K562 (cell line): ENCODE measurements at regions not wholly inside any gene's neighbourhood (a gene's known extent, or its start where the extent isn't known, plus 50 kb on each side); places are given as distances from the start of the nearest gene placed in this dataset.

ENCODE experiments used
- C11orf30 ChIP-seq: fragments of 450-650 bp; IDR thresholded peaks from 2 replicates; pipeline ENCODE4 v1.6.1; 2016; ENCODE audit warnings: low read depth, mild to moderate bottlenecking
- MGA ChIP-seq: fragments of 450-650 bp; IDR thresholded peaks from 2 replicates; pipeline ENCODE4 v1.6.1; 2016; ENCODE audit warnings: mild to moderate bottlenecking, moderate library complexity
- NUFIP1 ChIP-seq: fragments of 450-650 bp; IDR thresholded peaks from 2 replicates; pipeline ENCODE4 v1.6.1; 2018; ENCODE audit not compliant: partially characterized antibody
- ZBTB11 ChIP-seq, 3 experiments: fragments of 200-800 bp in 1 of 3; fragments of 250-450 bp in 1 of 3; fragments of 450-650 bp in 1 of 3; sonication (Bioruptor Pico) in 1 of 3; sonication (Bioruptor generic) in 1 of 3; formaldehyde crosslinking in 1 of 3; IDR thresholded peaks; 2 replicates each; pipeline versions ENCODE4 v1.6.1 to v1.8.0; 2016 to 2022; ENCODE audit warnings: mild to moderate bottlenecking in 2 of 3, missing genetic modification characterization in 2 of 3, missing compliant biosample characterization in 1 of 3, moderate library complexity in 1 of 3
- ZNF165 ChIP-seq: fragments of 250-450 bp; sonication (Bioruptor Pico); IDR thresholded peaks from 2 replicates; pipeline ENCODE4 v1.4.0; 2020; ENCODE audit warnings: borderline replicate concordance

- no peak for TF ChIP-seq MGA
- no peak for TF ChIP-seq C11orf30
- TF ChIP-seq ZBTB11 (CRISPR knock-in tag; IDR thresholded peaks at IDR 0.05), result no peak
- no peak for TF ChIP-seq NUFIP1
- TF ChIP-seq ZNF165, result no peak
These were observed 498.2 kb upstream of the CD180 start (continued) for GRCh38 chr5:67694810-67695191.
